H1 (cell line): ENCODE measurements at regions not wholly inside any gene's neighbourhood (a gene's known extent, or its start where the extent isn't known, plus 50 kb on each side); places are given as distances from the start of the nearest gene placed in this dataset.

Source experiments
- CTCF ChIA-PET: fragments of 300-600 bp; sonication (Branson Sonifier 250); formaldehyde crosslinking; loops from one replicate; lab custom pipeline; 2021; ENCODE audit not compliant: partially characterized antibody; lab: Charles Lee
- POLR2A ChIA-PET: fragments of 300-600 bp; sonication (Branson Sonifier 250); formaldehyde crosslinking; loops from one replicate; lab custom pipeline; 2021; ENCODE audit warnings: inconsistent platforms; ENCODE audit not compliant: partially characterized antibody; lab: Charles Lee
- DNase-seq, 2 experiments: peaks; one replicate each; pipeline versions ENCODE4 v3.0.0 to v3.0.0-alpha.2; 2010 to 2022; ENCODE audit warnings: low spot score in 2 of 2, low read depth in 1 of 2, mixed read lengths in 1 of 2
- FAIRE-seq: peaks from 2 replicates; lab custom pipeline; 2011; peaks lifted over from hg19 to GRCh38; lab: Jason Lieb, UNC
- H2AFZ ChIP-seq: 2 replicates; pipeline ENCODE4 v1.8.1; 2012; ENCODE audit warnings: low read length, inconsistent platforms
- H2AK5ac ChIP-seq: 2 replicates; pipeline ENCODE4 v1.6.1; 2013; ENCODE audit warnings: low read depth, low read length
- H2BK120ac ChIP-seq: replicated peaks from 2 replicates; pipeline ENCODE3; 2013; ENCODE audit warnings: low read depth, low read length, inconsistent platforms
- H2BK12ac ChIP-seq: 2 replicates; pipeline ENCODE4 v1.6.1; 2013; ENCODE audit warnings: low read depth, low read length
- H2BK15ac ChIP-seq: 2 replicates; pipeline ENCODE4 v1.6.1; 2013; ENCODE audit warnings: low read length
- H2BK20ac ChIP-seq: 2 replicates; pipeline ENCODE4 v1.6.1; 2013; ENCODE audit warnings: low read length
- H2BK5ac ChIP-seq: 2 replicates; pipeline ENCODE4 v1.6.1; 2013; ENCODE audit warnings: low read depth, low read length
- H3K14ac ChIP-seq: 2 replicates; pipeline ENCODE4 v1.6.1; 2013; ENCODE audit warnings: inconsistent platforms; ENCODE audit not compliant: insufficient read length
- H3K18ac ChIP-seq: 2 replicates; pipeline ENCODE4 v1.6.1; 2013; ENCODE audit warnings: low read length; ENCODE audit errors: extremely low read depth
- H3K23ac ChIP-seq: 2 replicates; pipeline ENCODE4 v1.6.1; 2013; ENCODE audit warnings: inconsistent platforms; ENCODE audit not compliant: insufficient read length
- H3K23me2 ChIP-seq: 2 replicates; pipeline ENCODE4 v1.6.1; 2013; ENCODE audit warnings: low read depth, low read length
- H3K27ac ChIP-seq: 2 replicates; pipeline ENCODE4 v1.6.1; 2011; ENCODE audit warnings: low read depth, low read length, inconsistent platforms
- H3K27me3 ChIP-seq, 4 experiments: replicated peaks in 1 of 4; 1 replicate in 1 of 4; 2 replicates in 3 of 4; pipeline versions ENCODE4 v1.6.1 to v1.8.1; 2011 to 2013; ENCODE audit warnings: low read length in 3 of 4, mild to moderate bottlenecking in 3 of 4, inconsistent platforms in 2 of 4, mixed read lengths in 2 of 4, moderate library complexity in 1 of 4; ENCODE audit not compliant: control insufficient read depth in 3 of 4, insufficient read depth in 3 of 4; ENCODE audit errors: extremely low read depth in 1 of 4
- H3K36me3 ChIP-seq, 4 experiments: 2 replicates each; pipeline versions ENCODE4 v1.6.1 to v1.8.1; 2011 to 2013; ENCODE audit warnings: mild to moderate bottlenecking in 4 of 4, low read length in 3 of 4, moderate library complexity in 2 of 4, control low read depth in 1 of 4, inconsistent platforms in 1 of 4; ENCODE audit not compliant: insufficient read depth in 4 of 4, control insufficient read depth in 2 of 4
- H3K4ac ChIP-seq: replicated peaks from 2 replicates; pipeline ENCODE3; 2013; ENCODE audit warnings: low read length, low read depth, mixed read lengths, inconsistent platforms; ENCODE audit not compliant: insufficient read length
- H3K4me1 ChIP-seq, 4 experiments: replicated peaks in 1 of 4; 1 replicate in 1 of 4; 2 replicates in 3 of 4; pipeline versions ENCODE4 v1.6.1 to v1.8.1; 2011 to 2013; ENCODE audit warnings: low read length in 3 of 4, inconsistent platforms in 2 of 4, mixed read lengths in 1 of 4; ENCODE audit not compliant: insufficient read depth in 4 of 4, control insufficient read depth in 3 of 4
- H3K4me2 ChIP-seq, 2 experiments: 2 replicates each; pipeline versions ENCODE4 v1.6.1 to v1.8.1; 2011 to 2013; ENCODE audit warnings: low read depth in 2 of 2, low read length in 2 of 2, control low read depth in 1 of 2, inconsistent platforms in 1 of 2, mild to moderate bottlenecking in 1 of 2; ENCODE audit not compliant: insufficient read depth in 1 of 2
- H3K4me3 ChIP-seq, 4 experiments: fragments of 200-600, 300-600 bp in 1 of 4; sonication (generic), shearing (Covaris generic), sonication (Bioruptor Twin) in 1 of 4; 2 replicates each; pipeline versions ENCODE4 v1.5.1 to v1.8.1; 2011 to 2016; ENCODE audit warnings: low read length in 4 of 4, low read depth in 3 of 4, control low read depth in 2 of 4, inconsistent platforms in 2 of 4, mild to moderate bottlenecking in 2 of 4, mixed read lengths in 1 of 4, moderate library complexity in 1 of 4; ENCODE audit not compliant: insufficient read depth in 2 of 4; ENCODE audit errors: extremely low read depth in 1 of 4
- H3K56ac ChIP-seq: replicated peaks from 2 replicates; pipeline ENCODE3; 2013; ENCODE audit warnings: low read depth, mild to moderate bottlenecking, mixed read lengths, low read length, inconsistent platforms; ENCODE audit not compliant: insufficient read length
- H3K79me1 ChIP-seq: 2 replicates; pipeline ENCODE4 v1.6.1; 2013; ENCODE audit warnings: low read depth, low read length, control low read depth
- H3K79me2 ChIP-seq, 2 experiments: 2 replicates each; pipeline versions ENCODE4 v1.6.1 to v1.8.1; 2012 to 2013; ENCODE audit warnings: low read length in 2 of 2, mild to moderate bottlenecking in 2 of 2, inconsistent platforms in 1 of 2; ENCODE audit not compliant: insufficient read depth in 2 of 2, control insufficient read depth in 1 of 2
- H3K9ac ChIP-seq, 4 experiments: replicated peaks in 1 of 4; 1 replicate in 1 of 4; 2 replicates in 3 of 4; pipeline versions ENCODE4 v1.6.1 to v1.8.1; 2011 to 2013; ENCODE audit warnings: low read depth in 3 of 4, low read length in 3 of 4, control low read depth in 2 of 4, mild to moderate bottlenecking in 2 of 4, moderate library complexity in 2 of 4, inconsistent platforms in 1 of 4; ENCODE audit errors: extremely low read depth in 1 of 4
- H3K9me3 ChIP-seq, 2 experiments: 2 replicates each; pipeline versions ENCODE4 v1.6.1 to v1.8.1; 2012 to 2013; ENCODE audit warnings: mild to moderate bottlenecking in 2 of 2, moderate library complexity in 2 of 2, control low read depth in 1 of 2, inconsistent platforms in 1 of 2, low read depth in 1 of 2, low read length in 1 of 2, mixed read lengths in 1 of 2; ENCODE audit not compliant: insufficient read depth in 2 of 2
- H4K20me1 ChIP-seq, 2 experiments: replicated peaks in 1 of 2; 2 replicates each; pipeline versions ENCODE3 to v1.8.1; 2011 to 2013; ENCODE audit warnings: inconsistent platforms in 2 of 2, low read length in 2 of 2, mild to moderate bottlenecking in 1 of 2; ENCODE audit not compliant: insufficient read depth in 2 of 2, control insufficient read depth in 1 of 2
- H4K5ac ChIP-seq: 2 replicates; pipeline ENCODE4 v1.6.1; 2013; ENCODE audit warnings: low read length, low read depth, mixed read lengths, inconsistent platforms; ENCODE audit not compliant: insufficient read length
- H4K8ac ChIP-seq: 2 replicates; pipeline ENCODE4 v1.8.0; 2013; ENCODE audit warnings: mild to moderate bottlenecking, moderate library complexity, low read length, inconsistent platforms; ENCODE audit not compliant: insufficient read depth; ENCODE audit errors: extremely low read depth
- H4K91ac ChIP-seq: replicated peaks from 2 replicates; pipeline ENCODE3; 2013; ENCODE audit warnings: low read length, mixed read lengths, inconsistent platforms; ENCODE audit not compliant: insufficient read length
- CHD2 ChIP-seq: IDR thresholded peaks from 2 replicates; pipeline ENCODE4 v1.6.1; 2012; ENCODE audit warnings: low read length, improper control_type of control experiment
- CTBP2 ChIP-seq: IDR thresholded peaks from 2 replicates; pipeline ENCODE4 v1.7.0; 2011; ENCODE audit warnings: borderline replicate concordance, mild to moderate bottlenecking, moderate library complexity, mixed read lengths, low read length; ENCODE audit not compliant: insufficient read depth, insufficient read length
- EP300 ChIP-seq, 2 experiments: IDR thresholded peaks; 1 replicate in 1 of 2; 2 replicates in 1 of 2; pipeline ENCODE4 v1.6.1; 2011 to 2012; ENCODE audit warnings: low read depth in 2 of 2, low read length in 2 of 2, mild to moderate bottlenecking in 2 of 2, borderline replicate concordance in 1 of 2, inconsistent platforms in 1 of 2, moderate library complexity in 1 of 2
- GABPA ChIP-seq: IDR thresholded peaks from 2 replicates; pipeline ENCODE4 v1.6.1; 2011; ENCODE audit warnings: mild to moderate bottlenecking, low read length, moderate library complexity, borderline replicate concordance; ENCODE audit not compliant: insufficient read depth
- MAFK ChIP-seq: IDR thresholded peaks from 2 replicates; pipeline ENCODE4 v1.6.1; 2012; ENCODE audit warnings: low read depth, mild to moderate bottlenecking, improper control_type of control experiment, low read length
- RNF2 ChIP-seq: fragments of 200-900, 300-1000 bp; sonication (generic); IDR thresholded peaks from 2 replicates; pipeline ENCODE4 v1.7.1; 2016; ENCODE audit warnings: borderline replicate concordance, low read depth, mild to moderate bottlenecking, antibody characterized with exemption, low read length; ENCODE audit not compliant: poor library complexity, severe bottlenecking; ENCODE audit errors: missing control alignments
- SIN3A ChIP-seq, 2 experiments: IDR thresholded peaks in 1 of 2; conservative IDR thresholded peaks in 1 of 2; 2 replicates each; pipeline ENCODE4 v1.6.1; 2011 to 2012; ENCODE audit warnings: low read length in 2 of 2, improper control_type of control experiment in 1 of 2, low read depth in 1 of 2, mild to moderate bottlenecking in 1 of 2
- TAF1 ChIP-seq: IDR thresholded peaks from 2 replicates; pipeline ENCODE4 v1.6.1; 2011; ENCODE audit warnings: mild to moderate bottlenecking, low read depth, low read length
- WGBS, 2 experiments: shearing (Covaris generic) in 1 of 2; methylation state at CpG; one replicate each; pipeline versions ENCODE4 v1.1.6 to v1.1.7; 2013 to 2015; ENCODE audit warnings: low lambda C conversion rate in 2 of 2, mixed read lengths in 2 of 2, inconsistent platforms in 1 of 2, low coverage in 1 of 2, missing lambda C conversion rate in 1 of 2; ENCODE audit not compliant: insufficient replicate concordance in 2 of 2, insufficient coverage in 1 of 2, insufficient read length in 1 of 2; ENCODE audit errors: extremely low coverage in 1 of 2, missing lambda C conversion rate in 1 of 2; 5-methylcytosine and 5-hydroxymethylcytosine counted together
- TF ChIP-seq, protein P1 (sequence below), 3 experiments: IDR thresholded peaks; 1 replicate in 2 of 3; 2 replicates in 1 of 3; pipeline versions ENCODE4 v1.5.1 to v1.6.1; 2011; ENCODE audit warnings: low read length in 3 of 3, mild to moderate bottlenecking in 3 of 3, inconsistent platforms in 2 of 3, low read depth in 1 of 3, moderate library complexity in 1 of 3; ENCODE audit not compliant: insufficient read depth in 1 of 3; ENCODE audit errors: control extremely low read depth in 1 of 3

DNA sequence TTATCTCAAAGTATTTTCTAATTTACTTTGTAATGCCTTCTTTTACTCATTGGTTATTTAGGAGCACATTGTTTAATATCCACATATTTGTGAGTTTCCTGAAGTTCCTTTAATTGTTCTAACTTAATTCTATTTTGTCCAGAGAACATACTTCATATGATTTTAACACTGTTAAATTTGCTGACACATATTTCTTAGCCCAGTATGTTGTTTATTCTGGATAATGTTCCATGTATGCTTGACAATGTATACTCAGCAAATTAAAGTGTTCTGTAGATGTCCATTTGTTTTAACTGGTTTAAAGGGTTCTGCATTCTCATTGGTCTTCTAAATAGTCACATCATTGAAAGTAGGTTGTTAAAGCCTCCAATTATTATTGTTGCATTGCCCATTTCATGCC is 643.7 kb upstream of the NR5A2 start (continued):
- TF ChIP-seq CTBP2 = no peak

DNA sequence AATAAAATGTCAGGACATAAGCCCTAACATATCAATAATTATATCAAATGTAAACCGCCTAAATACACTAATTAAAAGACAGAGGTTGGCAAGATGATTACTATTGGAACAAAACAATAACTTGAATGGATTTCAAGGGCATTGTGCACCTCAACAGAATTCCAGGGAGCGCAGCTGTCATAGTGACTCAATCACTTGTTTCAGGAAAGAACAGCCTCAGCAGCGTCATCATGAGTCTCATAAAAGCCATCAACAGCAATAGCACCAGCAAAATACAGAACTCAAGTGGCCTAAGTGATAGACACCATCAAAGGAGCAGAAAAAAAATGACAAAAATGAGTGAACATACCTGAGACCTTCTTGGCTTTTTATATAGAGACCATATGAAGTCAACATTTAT is 632.7 kb upstream of the NR5A2 start:
- Histone ChIP-seq H3K27ac (no peak overlapping the region), H3K23ac (no peak overlapping the region), H4K5ac (no peak overlapping the region), H3K36me3 (no peaks in the 10 kb centered on the region), H3K4me2 (no peak overlapping the region), H3K9ac (no peak overlapping the region), H2AK5ac (no peak overlapping the region), H3K18ac (no peak overlapping the region), H3K27me3 (no peaks in the 10 kb centered on the region), H3K79me2 (no peaks in the 10 kb centered on the region), H4K8ac (no peak overlapping the region), H3K14ac (no peak overlapping the region), H2BK12ac (no peak overlapping the region), H3K79me1 (no peaks in the 10 kb centered on the region), H4K20me1 (no peaks in the 10 kb centered on the region), H2BK120ac (no peak overlapping the region), H3K56ac (no peak overlapping the region), H3K4me3 (no peak overlapping the region), H2AFZ (no peak overlapping the region), H2BK5ac (no peak overlapping the region), H3K4me1 (no peaks in the 10 kb centered on the region), H4K91ac (no peak overlapping the region), H3K23me2 (no peaks in the 10 kb centered on the region), H3K9me3 (no peaks in the 10 kb centered on the region; a peak in 1 of 4 replicates), H2BK15ac (no peak overlapping the region), H2BK20ac (no peak overlapping the region), H3K4ac (no peak overlapping the region)
- DNase-seq (no peak), FAIRE-seq (no peak)
- ChIA-PET CTCF (no interaction called here), POLR2A (no interaction called here)
- 90% methylated on average over 3 of the region's 3 CpGs; no CpG with 5 or more reads in 1 of the 2 experiments for WGBS, 2 experiments
- no peak for TF ChIP-seq GABPA
- no peak for TF ChIP-seq SIN3A (conservative IDR thresholded peaks at IDR 0.05 in 1 of 2, IDR thresholded peaks at IDR 0.05 in 1 of 2; ENCODE audit: low read depth in 1 of 2, low read length in 2 of 2)
- TF ChIP-seq EP300 (IDR thresholded peaks at IDR 0.05; ENCODE audit: borderline replicate concordance in 1 of 2, low read depth in 2 of 2, low read length in 2 of 2) = no peak
- TF ChIP-seq TAF1 = no peak
- TF ChIP-seq CHD2 = no peak
- TF ChIP-seq MAFK = no peak
- no peak for TF ChIP-seq RNF2
- TF ChIP-seq, protein P1, sequence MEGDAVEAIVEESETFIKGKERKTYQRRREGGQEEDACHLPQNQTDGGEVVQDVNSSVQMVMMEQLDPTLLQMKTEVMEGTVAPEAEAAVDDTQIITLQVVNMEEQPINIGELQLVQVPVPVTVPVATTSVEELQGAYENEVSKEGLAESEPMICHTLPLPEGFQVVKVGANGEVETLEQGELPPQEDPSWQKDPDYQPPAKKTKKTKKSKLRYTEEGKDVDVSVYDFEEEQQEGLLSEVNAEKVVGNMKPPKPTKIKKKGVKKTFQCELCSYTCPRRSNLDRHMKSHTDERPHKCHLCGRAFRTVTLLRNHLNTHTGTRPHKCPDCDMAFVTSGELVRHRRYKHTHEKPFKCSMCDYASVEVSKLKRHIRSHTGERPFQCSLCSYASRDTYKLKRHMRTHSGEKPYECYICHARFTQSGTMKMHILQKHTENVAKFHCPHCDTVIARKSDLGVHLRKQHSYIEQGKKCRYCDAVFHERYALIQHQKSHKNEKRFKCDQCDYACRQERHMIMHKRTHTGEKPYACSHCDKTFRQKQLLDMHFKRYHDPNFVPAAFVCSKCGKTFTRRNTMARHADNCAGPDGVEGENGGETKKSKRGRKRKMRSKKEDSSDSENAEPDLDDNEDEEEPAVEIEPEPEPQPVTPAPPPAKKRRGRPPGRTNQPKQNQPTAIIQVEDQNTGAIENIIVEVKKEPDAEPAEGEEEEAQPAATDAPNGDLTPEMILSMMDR (IDR thresholded peaks at IDR 0.05; ENCODE audit: control extremely low read depth in 1 of 3, insufficient read depth in 1 of 3, low read depth in 1 of 3, low read length in 3 of 3) = no peak
